Natural killer cell (primary cell): ENCODE measurements at regions not wholly inside any gene's neighbourhood (a gene's known extent, or its start where the extent isn't known, plus 50 kb on each side); places are given as distances from the start of the nearest gene placed in this dataset.

Source experiments
- ATAC-seq, 3 donors: fragments of 150-1000 bp in 2 of 3; fragments of 200-7000 bp in 1 of 3; cut with Tn5 transposase; 1 replicate in 1 of 3; 2 replicates in 2 of 3; pipeline ENCODE4 v1.10.0; 2021; ENCODE audit warnings: mild to moderate bottlenecking in 2 of 3, moderate library complexity in 2 of 3
- DNase-seq, 2 donors: peaks; one replicate each; pipeline versions ENCODE4 v3.0.0 to v3.0.0-alpha.2; 2013 to 2021; ENCODE audit warnings: mixed read lengths in 1 of 2
- H3K27ac ChIP-seq: one replicate; pipeline ENCODE4 v1.5.1; 2013; ENCODE audit warnings: mild to moderate bottlenecking, low read length
- H3K27me3 ChIP-seq: one replicate; pipeline ENCODE4 v1.6.1; 2013; ENCODE audit warnings: low read length; ENCODE audit not compliant: control insufficient read depth, insufficient read depth
- H3K36me3 ChIP-seq: one replicate; pipeline ENCODE4 v1.6.1; 2013; ENCODE audit warnings: low read length; ENCODE audit not compliant: control insufficient read depth, insufficient read depth
- H3K4me1 ChIP-seq: one replicate; pipeline ENCODE4 v1.6.1; 2013; ENCODE audit warnings: low read length; ENCODE audit not compliant: control insufficient read depth, insufficient read depth
- H3K4me3 ChIP-seq: one replicate; pipeline ENCODE4 v1.5.1; 2013; ENCODE audit warnings: low read length
- H3K9me3 ChIP-seq: one replicate; pipeline ENCODE4 v1.6.1; 2013; ENCODE audit warnings: low read length; ENCODE audit not compliant: control insufficient read depth, insufficient read depth
- H3K27ac Mint-ChIP-seq, 2 donors: one replicate each; pipeline ENCODE4 v1.8.0; 2022; ENCODE audit warnings: mild to moderate bottlenecking in 2 of 2, mixed read lengths in 2 of 2, moderate library complexity in 1 of 2
- H3K27me3 Mint-ChIP-seq, 2 donors: one replicate each; pipeline ENCODE4 v1.8.0; 2022; ENCODE audit warnings: low read depth in 2 of 2, mixed read lengths in 2 of 2
- H3K36me3 Mint-ChIP-seq: one replicate; pipeline ENCODE4 v1.8.0; 2022; ENCODE audit warnings: mixed read lengths
- H3K4me1 Mint-ChIP-seq, 2 donors: one replicate each; pipeline ENCODE4 v1.8.0; 2022; ENCODE audit warnings: mixed read lengths in 2 of 2
- H3K4me3 Mint-ChIP-seq: one replicate; pipeline ENCODE4 v1.8.0; 2022; ENCODE audit warnings: mild to moderate bottlenecking, moderate library complexity, mixed read lengths
- H3K9me3 Mint-ChIP-seq, 2 donors: one replicate each; pipeline ENCODE4 v1.8.0; 2022; ENCODE audit warnings: mixed read lengths in 2 of 2
- WGBS: methylation state at CpG from one replicate; pipeline ENCODE4 v1.1.7; 2013; ENCODE audit warnings: missing lambda C conversion rate; ENCODE audit not compliant: insufficient coverage; 5-methylcytosine and 5-hydroxymethylcytosine counted together
- intact Hi-C: fragments of 100-400 bp; cut with micrococcal nuclease; formaldehyde crosslinking; loops from one replicate; pipeline ENCODE4 v1.14.2; 2022
- TF ChIP-seq, protein P1 (sequence below): fragments of 200-600 bp; IDR thresholded peaks from one replicate; pipeline ENCODE4 v1.8.0; 2022; ENCODE audit warnings: antibody characterized with exemption

DNA sequence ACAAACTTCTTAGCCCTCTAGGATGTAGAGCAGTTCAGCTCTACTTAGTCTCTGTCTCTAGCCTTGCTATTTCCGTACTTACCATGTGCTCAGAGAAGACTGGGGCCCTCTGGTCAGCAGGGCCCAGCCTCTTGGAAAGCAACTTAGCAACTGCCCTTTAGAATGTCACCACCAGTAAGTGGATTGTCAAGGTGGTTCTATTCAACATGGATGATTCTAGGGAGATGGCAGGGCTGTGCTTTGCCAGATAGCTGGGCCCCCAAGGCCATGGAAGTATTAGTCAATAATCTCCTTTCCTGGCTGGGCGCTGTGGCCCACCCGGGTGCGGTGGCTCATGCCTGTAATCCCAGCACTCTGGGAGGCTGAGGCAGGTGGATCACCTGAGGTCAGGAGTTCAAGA is 177.6 kb upstream of the MVB12B start:
- no peak overlapping the region for H3K4me3 ChIP-seq
- no peak for ATAC-seq
- peaks cover 18 to 37% of the 10 kb centered on the region in 2 donors for H3K27me3 Mint-ChIP-seq
- H3K36me3 ChIP-seq: no peaks in the 10 kb centered on the region
- TF ChIP-seq, protein P1, sequence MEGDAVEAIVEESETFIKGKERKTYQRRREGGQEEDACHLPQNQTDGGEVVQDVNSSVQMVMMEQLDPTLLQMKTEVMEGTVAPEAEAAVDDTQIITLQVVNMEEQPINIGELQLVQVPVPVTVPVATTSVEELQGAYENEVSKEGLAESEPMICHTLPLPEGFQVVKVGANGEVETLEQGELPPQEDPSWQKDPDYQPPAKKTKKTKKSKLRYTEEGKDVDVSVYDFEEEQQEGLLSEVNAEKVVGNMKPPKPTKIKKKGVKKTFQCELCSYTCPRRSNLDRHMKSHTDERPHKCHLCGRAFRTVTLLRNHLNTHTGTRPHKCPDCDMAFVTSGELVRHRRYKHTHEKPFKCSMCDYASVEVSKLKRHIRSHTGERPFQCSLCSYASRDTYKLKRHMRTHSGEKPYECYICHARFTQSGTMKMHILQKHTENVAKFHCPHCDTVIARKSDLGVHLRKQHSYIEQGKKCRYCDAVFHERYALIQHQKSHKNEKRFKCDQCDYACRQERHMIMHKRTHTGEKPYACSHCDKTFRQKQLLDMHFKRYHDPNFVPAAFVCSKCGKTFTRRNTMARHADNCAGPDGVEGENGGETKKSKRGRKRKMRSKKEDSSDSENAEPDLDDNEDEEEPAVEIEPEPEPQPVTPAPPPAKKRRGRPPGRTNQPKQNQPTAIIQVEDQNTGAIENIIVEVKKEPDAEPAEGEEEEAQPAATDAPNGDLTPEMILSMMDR: no peak
- H3K9me3 ChIP-seq: no peaks in the 10 kb centered on the region
- H3K4me1 Mint-ChIP-seq: peaks cover 0 to 9% of the 10 kb centered on the region in 2 donors
- no peaks in the 10 kb centered on the region for H3K36me3 Mint-ChIP-seq
- WGBS: 96% methylated on average over 4 of the region's 4 CpGs
- H3K27me3 ChIP-seq: peaks cover 2% of the 10 kb centered on the region
- no peak overlapping the region for H3K27ac ChIP-seq
- H3K4me3 Mint-ChIP-seq: no peak overlapping the region
- no peaks in the 10 kb centered on the region for H3K9me3 Mint-ChIP-seq
- H3K27ac Mint-ChIP-seq: no peak overlapping the region
- H3K4me1 ChIP-seq: peaks cover 5% of the 10 kb centered on the region
- intact Hi-C loops: no loop called here
- no peak for DNase-seq

DNA sequence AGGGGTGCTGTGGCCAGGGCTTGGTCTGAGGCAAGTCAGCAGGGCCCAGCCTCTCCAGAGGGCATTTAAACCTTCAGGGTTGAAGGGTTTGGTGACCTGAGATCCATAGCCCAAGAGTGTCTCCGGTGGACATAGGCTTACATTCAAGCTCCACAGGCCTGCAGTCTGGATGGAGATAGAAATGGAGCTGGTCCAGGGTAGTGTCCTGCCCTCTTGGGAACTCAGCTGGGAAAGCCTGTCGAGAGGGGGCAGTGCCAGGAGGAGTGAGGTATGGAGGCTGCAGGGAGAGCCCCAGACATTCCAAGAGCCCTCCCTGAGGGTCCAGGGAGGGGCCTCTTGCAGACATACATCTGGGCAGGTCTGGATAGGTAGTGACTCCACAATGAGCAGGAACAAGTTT is 177.0 kb upstream of the MVB12B start:
- Mint-ChIP-seq H3K9me3 (no peaks in the 10 kb centered on the region), H3K27me3 (peaks cover 14 to 31% of the 10 kb centered on the region in 2 donors), H3K4me3 (no peak overlapping the region), H3K36me3 (no peaks in the 10 kb centered on the region), H3K4me1 (peaks cover 0 to 9% of the 10 kb centered on the region in 2 donors), H3K27ac (no peak overlapping the region)
- WGBS: 74% methylated on average over 2 of the region's 2 CpGs
- TF ChIP-seq, protein P1: no peak
- no peaks in the 10 kb centered on the region for H3K9me3 ChIP-seq
- no peak overlapping the region for H3K27ac ChIP-seq
- no peaks in the 10 kb centered on the region for H3K36me3 ChIP-seq
- no peak for DNase-seq
- H3K4me3 ChIP-seq: no peak overlapping the region
- no peak for ATAC-seq
- peaks cover 5% of the 10 kb centered on the region for H3K4me1 ChIP-seq
- intact Hi-C loops: no loop called here
- peaks cover 2% of the 10 kb centered on the region for H3K27me3 ChIP-seq

DNA sequence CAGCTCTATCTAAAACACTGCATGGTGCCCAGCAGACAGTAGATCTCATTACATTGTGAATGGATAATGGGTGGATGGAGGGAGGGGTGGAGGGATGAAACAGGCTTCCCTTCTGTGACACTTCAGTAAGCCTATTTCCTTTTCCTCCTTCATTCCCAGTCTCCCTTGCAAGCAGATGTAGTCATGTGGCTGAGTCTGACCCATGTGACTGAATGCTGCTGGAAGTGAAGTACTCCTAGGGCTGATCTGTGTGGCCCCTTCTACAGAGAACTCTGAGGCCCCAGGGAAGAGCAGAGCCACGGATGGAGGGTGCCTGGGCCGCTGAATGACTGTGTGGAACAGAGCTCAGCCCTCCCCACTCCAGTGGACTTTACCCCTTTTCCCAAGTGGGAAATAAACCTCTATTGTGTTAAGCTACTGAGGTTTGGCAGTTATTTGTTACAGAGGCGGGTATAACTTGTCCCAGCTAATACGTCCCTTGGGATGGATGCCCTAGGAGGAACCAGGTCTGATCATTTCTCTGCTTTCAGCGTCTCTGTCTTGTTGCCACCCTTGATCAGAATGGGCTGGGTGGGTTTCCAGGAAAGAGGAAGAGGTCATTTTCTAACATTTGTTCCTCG is 176.1 kb upstream of the MVB12B start:
- Mint-ChIP-seq H3K27ac (no peak overlapping the region), H3K9me3 (no peaks in the 10 kb centered on the region), H3K36me3 (no peaks in the 10 kb centered on the region), H3K27me3 (peaks cover 14 to 31% of the 10 kb centered on the region in 2 donors), H3K4me1 (peaks cover 0 to 9% of the 10 kb centered on the region in 2 donors), H3K4me3 (no peak overlapping the region)
- no peak for ATAC-seq
- Histone ChIP-seq H3K4me3 (no peak overlapping the region), H3K4me1 (peaks cover 5% of the 10 kb centered on the region), H3K36me3 (no peaks in the 10 kb centered on the region), H3K9me3 (no peaks in the 10 kb centered on the region), H3K27me3 (peaks cover 2% of the 10 kb centered on the region), H3K27ac (no peak overlapping the region)
- 57% methylated on average over 6 of the region's 6 CpGs for WGBS
- DNase-seq: no peak
- TF ChIP-seq, protein P1: no peak
- intact Hi-C loops: no loop called here
